ENCODE measurements at regions not wholly inside any gene's neighbourhood (a gene's known extent, or its start where the extent isn't known, plus 50 kb on each side); places are given as distances from the start of the nearest gene placed in this dataset.
"Not testable (repeated sequence)": the region's sequence is repeated elsewhere in the genome, so short reads cannot be mapped to it uniquely, and the experiment has no call there.

DNA sequence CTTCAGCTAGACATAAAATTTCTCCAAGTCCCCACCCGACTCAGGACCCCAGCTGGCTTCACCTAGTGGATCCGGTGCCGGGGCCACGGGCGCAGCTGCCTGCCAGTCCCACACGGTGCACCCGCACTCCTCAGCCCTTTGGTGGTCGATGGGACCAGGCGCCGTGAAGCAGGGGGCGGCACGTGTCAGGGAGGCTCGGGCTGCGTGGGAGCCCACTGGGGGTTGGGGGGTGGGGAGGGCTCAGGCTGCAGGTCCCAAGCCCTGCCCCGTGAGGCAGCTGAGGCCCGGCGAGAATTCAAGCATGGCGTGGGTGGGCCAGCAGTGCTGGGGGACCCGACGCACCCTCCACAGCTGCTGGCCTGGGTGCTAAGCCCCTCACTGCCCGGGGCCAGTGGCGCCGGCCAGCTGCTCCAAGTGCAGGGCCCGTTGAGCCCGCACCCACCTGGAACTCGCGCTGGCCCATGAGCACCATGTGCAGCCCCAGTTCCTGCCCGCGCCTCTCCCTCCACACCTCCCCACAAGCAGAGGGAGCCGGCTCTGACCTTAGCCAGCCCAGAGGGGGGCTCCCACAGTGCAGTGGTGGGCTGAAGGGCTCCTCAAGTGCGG is 747.0 kb downstream of the FAM181B start:
- no peak for DNase-seq (ENCODE audit: low spot score)

DNA sequence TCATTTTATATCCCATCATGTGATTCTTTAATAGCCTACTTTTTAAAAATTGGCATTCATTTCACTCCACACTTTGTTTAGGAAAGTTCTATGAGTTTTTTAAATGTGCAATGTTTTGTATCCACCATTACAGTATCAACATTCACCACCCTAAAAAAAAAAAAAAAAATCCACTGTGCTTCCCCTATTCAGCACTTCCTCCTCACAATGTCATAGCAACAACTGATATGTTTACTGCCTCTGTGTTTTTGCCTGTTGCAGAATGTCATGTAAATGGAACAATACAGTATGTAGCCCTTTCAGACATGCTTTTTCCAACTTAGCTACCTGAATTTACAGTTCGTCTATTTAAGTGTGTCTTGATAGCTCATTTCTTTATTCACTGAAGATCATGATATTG is 754.2 kb downstream of the FAM181B start:
- no peak for DNase-seq (ENCODE audit: low spot score)

- DNase-seq (ENCODE audit: low spot score): no peak
Observed at GRCh38 chr11:81975261-81975900, 758.3 kb downstream of the FAM181B start.

DNA sequence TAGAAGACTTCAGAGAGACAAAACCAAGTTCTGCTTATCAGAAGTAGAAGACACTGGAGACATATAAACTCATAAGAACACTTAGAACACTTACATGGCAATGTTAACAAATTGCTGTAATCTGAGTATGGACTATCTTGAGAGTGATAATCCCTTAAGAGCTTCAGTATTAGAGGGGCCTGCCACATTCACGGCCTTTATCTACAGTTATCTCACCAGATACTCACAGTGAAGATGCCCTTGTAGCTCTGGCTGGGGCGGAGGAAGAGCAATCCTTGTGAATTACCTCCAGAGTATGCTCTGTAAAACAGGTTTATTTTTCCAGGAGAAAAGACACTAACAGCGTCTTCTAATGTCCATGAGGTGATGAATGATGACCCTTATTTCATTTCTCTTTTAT is 762.8 kb downstream of the FAM181B start:
- no peak for DNase-seq (ENCODE audit: low spot score)

DNA sequence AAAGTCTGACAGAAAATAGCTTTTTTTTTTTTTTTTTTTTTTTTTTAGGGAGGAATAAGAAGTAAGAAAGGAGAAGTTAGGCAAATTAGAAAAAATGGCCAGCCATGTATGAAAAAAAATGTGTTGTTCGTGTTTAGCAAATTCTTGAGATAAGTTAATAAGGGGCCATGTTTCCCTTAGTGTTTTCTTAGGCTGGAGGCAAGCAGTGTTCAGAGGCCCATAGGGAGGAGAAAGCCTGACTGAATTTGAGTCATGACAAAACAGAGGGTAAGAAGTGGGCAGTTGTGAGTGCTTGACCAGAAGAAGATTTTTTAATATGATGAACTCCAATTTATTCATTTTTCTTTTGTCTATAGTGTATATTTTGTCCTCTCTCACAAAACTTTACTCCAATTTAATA is 766.4 kb downstream of the FAM181B start:
- no peak for DNase-seq (ENCODE audit: low spot score)

DNA sequence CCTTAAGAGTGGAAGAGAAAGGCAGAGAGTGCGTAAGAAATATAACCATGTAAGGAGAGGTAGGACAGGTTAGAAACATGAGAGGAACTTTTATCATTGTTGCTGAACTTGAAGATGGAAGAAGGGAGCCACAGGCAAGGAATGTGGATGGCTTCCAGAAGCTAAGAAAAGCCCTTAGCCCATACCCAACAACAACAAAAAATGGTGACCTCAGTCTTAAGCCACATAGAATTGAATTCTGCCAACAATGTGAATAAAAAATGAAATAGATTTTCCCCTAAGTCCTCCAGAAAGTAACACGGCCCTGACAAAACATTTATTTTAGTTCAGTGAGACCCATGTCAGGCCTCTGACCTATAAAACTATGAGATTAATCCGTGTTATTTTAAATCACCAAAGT is 767.3 kb downstream of the FAM181B start:
- no peak for DNase-seq (ENCODE audit: low spot score)

DNA sequence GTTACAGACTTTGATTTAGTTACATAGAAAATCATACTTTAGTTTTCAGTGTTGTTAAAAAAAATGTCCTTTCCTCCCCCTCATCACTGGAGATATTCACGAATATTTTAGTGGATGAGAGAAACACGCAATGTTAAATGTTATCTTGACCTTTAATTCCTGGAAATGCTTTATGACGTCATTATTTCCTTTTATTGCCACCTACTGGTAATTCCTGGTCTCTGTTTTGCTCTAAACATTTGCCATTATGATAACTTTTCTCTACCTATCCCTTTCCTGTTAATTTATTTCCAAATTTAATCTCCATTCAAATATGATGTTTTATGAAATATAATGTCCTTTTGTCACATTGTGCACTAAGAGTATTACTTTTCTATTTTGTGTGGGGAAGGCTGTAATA is 770.6 kb downstream of the FAM181B start:
- DNase-seq (ENCODE audit: low spot score): no peak

DNA sequence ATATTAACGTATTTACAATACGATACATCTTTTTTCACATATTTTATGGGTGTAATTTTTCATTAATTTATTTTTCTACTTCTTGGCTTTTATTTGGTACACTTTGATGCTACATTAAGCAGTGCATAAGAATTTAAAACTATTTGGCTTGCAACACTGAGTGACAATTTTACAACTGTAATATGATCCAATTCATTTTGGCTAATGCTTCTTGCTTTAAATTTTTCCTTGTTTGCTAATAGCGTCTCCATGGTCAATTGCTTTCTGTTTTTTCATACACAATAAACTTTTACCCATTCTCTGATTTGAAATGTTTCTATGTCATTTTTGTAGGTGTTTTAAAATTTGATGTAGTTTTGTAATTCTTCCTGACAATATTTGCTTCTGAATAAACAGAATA is 773.2 kb downstream of the FAM181B start:
- DNase-seq (ENCODE audit: low spot score): no peak

- no peak for DNase-seq (ENCODE audit: low spot score)
Observed at GRCh38 chr11:81959341-81959740, 774.3 kb downstream of the FAM181B start.

- not testable (repeated sequence) for DNase-seq (ENCODE audit: low spot score)
Observed at GRCh38 chr11:81954301-81954700, 779.4 kb downstream of the FAM181B start.

- no peak for DNase-seq (ENCODE audit: low spot score)
Observed at GRCh38 chr11:81946831-81947230, 786.8 kb downstream of the FAM181B start.

GRCh38 chr11:81942646-81943045 is 791.0 kb downstream of the FAM181B start:
- no peak for DNase-seq (ENCODE audit: low spot score)

GRCh38 chr11:81941998-81942397 is 791.7 kb downstream of the FAM181B start:
- DNase-seq (ENCODE audit: low spot score): no peak

DNA sequence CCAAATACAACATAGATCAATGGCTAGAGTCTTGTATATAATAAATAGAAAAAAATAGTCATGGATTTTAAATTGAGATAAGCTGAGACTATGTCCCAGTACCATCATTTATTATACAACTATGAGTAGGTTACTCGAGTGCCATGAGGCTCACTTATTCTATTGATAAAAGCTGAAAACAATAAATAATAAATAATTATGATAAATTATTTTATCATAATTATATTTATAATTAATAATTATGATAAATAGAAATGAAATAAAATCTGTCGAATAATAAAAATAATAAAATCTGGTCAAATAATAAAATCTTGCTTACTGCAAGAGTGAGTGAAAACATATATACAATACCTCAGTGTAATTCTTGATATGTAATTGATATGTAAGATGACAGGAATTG is 801.4 kb downstream of the FAM181B start:
- DNase-seq (ENCODE audit: low spot score): no peak

DNA sequence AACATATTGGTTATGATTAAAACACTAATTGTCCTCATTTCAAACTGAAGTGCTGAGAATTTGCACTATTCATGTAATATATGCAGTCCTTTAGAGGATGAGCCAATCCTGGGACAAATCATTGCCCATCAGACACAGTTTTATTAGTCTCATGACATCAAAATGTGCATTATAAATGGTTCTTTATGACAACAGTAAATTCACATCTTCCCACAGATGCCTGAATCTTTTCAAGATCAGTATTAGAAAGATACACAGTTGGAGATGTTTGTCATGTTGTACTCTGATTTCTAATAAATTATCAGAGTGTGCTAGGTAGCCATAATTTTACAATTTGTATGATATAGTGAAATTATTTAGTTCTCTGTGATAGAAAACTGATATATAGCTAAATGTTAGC is 813.5 kb downstream of the FAM181B start:
- DNase-seq (ENCODE audit: low spot score): no peak

DNA sequence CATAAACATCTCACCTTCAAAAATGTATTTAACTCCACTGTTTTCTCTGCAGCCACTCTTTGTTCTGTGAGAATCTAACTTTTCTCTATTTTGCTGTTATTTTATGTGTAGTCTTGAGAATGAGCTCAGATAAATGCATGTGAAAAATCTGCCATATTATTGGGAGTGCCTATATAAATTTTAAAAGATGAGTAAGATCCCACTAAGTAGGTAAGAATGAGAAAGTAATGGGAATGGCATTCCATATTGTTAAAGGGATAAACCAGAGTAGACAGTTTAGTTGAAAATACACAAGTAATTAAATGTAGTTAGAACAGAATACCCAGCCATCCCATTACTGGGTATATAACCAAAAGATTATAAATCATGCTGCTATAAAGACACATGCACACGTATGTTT is 817.2 kb downstream of the FAM181B start:
- no peak for DNase-seq (ENCODE audit: low spot score)

DNA sequence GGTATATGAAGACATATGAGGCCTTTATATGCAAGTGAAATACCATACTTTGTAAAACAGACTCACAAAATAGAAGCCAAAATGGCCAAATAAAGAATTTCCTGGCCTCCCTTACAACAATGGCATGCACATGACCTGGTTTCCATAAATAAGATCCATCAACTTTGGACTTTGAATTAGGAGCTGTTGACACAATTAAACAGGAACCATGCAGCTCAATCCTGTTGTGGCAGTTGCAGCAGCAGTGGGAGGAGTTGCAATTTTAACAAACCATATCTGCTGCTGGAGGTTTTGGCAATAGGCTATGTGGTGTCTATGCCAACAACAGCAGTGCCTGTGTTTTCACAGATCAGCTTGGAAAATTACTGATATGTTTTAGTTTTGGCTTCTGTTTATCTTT is 818.6 kb downstream of the FAM181B start:
- no peak for DNase-seq (ENCODE audit: low spot score)

DNA sequence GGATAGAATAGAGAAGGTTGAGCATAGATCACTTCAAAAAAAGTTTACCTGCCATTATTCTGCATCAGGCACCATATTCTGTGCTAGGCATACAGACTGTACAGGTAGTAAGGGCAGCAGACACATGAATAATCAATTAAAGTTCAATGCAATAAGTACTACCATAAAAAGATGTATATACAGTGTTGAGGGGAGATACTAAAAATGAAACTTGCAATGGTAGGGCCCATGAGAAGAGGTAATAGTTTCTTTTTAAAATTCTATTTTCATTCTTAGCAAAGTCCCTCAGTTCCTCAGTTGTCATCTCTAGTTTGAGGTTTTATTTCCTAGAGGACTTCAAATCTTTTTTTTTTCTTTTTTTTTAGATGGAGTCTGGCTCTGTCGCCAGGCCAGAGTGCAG is 819.9 kb downstream of the FAM181B start:
- DNase-seq (ENCODE audit: low spot score): no peak

DNA sequence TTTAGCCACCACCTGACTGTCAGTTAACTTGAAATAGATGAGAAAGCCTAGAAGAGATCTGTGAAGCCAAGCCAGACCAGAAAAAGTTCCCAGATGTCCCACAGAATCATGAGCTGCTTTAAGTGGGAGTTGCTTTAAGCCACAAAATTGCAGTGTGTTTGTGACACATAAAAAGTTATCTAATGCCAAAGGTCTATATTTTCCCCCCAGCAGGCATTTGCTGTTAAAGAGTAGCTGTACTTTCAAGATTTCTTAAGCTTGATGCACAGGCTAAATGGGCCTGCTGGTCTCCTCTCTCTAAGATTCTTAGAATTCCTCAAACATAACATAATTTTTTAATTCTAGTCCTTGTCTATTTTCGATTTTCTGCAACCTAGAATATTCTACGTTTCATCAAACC is 825.7 kb downstream of the FAM181B start:
- no peak for DNase-seq (ENCODE audit: low spot score)

GRCh38 chr11:81899156-81899555 is 834.5 kb downstream of the FAM181B start:
- no peak for DNase-seq (ENCODE audit: low spot score)

- no peak for DNase-seq (ENCODE audit: low spot score)
Observed at GRCh38 chr11:81897639-81898038, 836.0 kb downstream of the FAM181B start.

GRCh38 chr11:81895258-81895657 is 838.4 kb downstream of the FAM181B start:
- DNase-seq (ENCODE audit: low spot score): no peak

DNA sequence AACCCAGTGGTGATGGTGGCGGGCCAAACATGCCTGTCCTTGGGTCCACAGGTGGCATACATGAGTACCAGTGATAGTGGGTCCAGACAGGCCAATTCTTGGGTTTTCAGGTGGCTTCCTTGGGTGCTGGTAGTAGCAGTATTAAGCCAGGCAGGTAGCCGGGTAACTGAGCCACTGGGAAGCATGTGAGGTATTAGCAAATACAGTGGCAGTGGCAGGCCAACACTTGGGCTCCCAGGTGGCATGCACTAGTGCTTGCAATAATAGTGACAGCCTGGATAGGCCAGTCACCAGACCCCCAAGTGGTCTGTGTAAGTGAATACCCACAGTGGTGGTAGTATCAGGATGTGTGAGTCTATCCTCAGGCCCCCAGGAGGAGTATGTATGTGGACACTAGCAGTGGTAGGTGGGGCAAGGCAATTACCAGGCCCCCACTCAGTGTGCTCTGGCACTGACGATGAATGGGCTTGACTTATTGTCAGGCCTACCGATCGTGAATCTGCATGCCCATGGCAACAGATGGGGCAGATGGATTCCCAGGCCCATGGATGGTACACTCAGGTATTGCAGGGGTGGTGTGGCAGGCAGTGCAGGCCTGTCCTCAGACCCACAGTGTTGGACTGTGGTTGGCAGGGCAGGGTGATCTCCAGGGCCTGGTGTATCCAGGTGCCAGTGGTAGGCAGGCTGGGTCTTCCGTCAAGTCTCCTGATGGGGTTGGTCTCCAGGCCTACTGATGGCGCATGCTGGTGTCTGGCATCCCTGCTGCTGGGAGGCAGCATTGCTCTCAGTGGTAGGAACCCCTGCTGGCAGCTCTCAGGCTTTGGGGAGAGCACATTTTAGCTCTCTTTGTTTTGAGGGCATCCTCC is 840.7 kb downstream of the FAM181B start:
- no peak for DNase-seq (ENCODE audit: low spot score)
